ENCODE measurements at regions not wholly inside any gene's neighbourhood (a gene's known extent, or its start where the extent isn't known, plus 50 kb on each side); places are given as distances from the start of the nearest gene placed in this dataset.

DNA sequence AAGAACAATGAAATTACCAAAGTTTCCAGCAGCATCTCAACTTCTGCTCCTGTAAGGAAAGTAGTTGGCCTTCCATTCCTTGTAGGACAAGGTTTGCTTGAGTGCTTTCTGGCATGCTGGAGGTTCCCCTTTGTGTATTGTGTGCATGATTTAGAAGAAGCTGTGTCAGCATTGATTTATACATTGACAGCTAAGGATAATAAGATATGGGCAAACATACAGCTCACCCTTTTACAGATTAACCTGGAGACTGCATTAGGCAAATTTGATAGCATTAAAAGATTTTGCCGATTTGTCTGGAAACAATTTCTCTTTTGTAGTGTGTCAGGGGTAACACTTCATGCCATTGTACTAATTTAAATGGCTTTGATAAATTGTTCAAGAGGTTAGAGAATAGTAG, 221.8 kb upstream of the PACRGL start:
- Histone ChIP-seq H3K36me3 (ENCODE audit: low read depth) (no peaks in the 10 kb centered on the region), H3K4me3 (ENCODE audit: severe bottlenecking) (no peak overlapping the region), H3K4me1 (ENCODE audit: insufficient read depth, poor library complexity, severe bottlenecking) (no peaks in the 10 kb centered on the region), H3K9me3 (ENCODE audit: severe bottlenecking) (no peaks in the 10 kb centered on the region), H3K27ac (ENCODE audit: poor library complexity, severe bottlenecking) (no peak overlapping the region), H3K27me3 (ENCODE audit: insufficient read depth, poor library complexity, severe bottlenecking) (no peaks in the 10 kb centered on the region)
- ATAC-seq (ENCODE audit: low read depth): no peak
- TF ChIP-seq, protein P1, sequence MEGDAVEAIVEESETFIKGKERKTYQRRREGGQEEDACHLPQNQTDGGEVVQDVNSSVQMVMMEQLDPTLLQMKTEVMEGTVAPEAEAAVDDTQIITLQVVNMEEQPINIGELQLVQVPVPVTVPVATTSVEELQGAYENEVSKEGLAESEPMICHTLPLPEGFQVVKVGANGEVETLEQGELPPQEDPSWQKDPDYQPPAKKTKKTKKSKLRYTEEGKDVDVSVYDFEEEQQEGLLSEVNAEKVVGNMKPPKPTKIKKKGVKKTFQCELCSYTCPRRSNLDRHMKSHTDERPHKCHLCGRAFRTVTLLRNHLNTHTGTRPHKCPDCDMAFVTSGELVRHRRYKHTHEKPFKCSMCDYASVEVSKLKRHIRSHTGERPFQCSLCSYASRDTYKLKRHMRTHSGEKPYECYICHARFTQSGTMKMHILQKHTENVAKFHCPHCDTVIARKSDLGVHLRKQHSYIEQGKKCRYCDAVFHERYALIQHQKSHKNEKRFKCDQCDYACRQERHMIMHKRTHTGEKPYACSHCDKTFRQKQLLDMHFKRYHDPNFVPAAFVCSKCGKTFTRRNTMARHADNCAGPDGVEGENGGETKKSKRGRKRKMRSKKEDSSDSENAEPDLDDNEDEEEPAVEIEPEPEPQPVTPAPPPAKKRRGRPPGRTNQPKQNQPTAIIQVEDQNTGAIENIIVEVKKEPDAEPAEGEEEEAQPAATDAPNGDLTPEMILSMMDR (IDR thresholded peaks at IDR 0.05; ENCODE audit: poor library complexity, severe bottlenecking): no peak
- DNase-seq (ENCODE audit: low spot score): no peak

DNA sequence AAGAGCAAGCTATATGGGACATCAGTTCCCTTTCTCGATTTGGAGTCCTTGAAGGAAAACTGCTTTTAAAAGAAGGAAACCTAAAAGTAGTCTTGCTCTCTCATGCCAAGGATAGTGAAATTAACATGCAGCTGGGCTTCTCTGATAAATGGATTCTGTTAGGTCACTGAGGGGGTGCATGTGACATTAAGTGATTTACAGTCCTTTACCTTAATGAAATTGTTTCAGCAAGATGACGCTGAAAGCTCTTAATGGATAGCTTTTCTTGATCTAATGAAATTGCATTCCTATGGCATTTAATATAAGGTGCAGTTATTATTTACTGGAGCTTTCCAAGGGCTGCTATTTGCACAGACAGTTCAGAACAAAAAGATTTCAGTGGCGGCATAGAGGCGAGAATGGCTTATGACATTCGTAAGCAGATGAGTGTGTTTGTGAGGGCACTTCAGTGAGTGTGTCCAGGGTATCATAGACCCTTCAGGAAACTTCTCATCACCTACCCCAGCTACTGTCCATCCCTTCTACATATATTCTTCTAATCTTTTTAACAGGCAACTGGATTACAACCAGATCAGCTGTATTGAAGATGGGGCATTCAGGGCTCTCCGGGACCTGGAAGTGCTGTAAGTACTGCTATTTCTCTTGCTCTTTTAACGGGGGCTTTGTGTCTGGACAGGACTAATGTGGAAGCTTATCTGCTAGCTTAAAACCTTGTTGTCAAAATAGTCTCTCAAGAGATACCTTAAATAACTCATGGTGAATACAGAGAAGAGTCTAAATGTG, 219.9 kb upstream of the PACRGL start:
- TF ChIP-seq, protein P1 (IDR thresholded peaks at IDR 0.05; ENCODE audit: poor library complexity, severe bottlenecking): no peak
- H3K4me1 ChIP-seq (ENCODE audit: insufficient read depth, poor library complexity, severe bottlenecking): no peaks in the 10 kb centered on the region
- no peaks in the 10 kb centered on the region for H3K27me3 ChIP-seq (ENCODE audit: insufficient read depth, poor library complexity, severe bottlenecking)
- ATAC-seq (ENCODE audit: low read depth) (no peak), DNase-seq (ENCODE audit: low spot score) (no peak)
- no peaks in the 10 kb centered on the region for H3K36me3 ChIP-seq (ENCODE audit: low read depth)
- no peaks in the 10 kb centered on the region for H3K9me3 ChIP-seq (ENCODE audit: severe bottlenecking)
- H3K27ac ChIP-seq (ENCODE audit: poor library complexity, severe bottlenecking): no peak overlapping the region
- H3K4me3 ChIP-seq (ENCODE audit: severe bottlenecking): no peak overlapping the region

DNA sequence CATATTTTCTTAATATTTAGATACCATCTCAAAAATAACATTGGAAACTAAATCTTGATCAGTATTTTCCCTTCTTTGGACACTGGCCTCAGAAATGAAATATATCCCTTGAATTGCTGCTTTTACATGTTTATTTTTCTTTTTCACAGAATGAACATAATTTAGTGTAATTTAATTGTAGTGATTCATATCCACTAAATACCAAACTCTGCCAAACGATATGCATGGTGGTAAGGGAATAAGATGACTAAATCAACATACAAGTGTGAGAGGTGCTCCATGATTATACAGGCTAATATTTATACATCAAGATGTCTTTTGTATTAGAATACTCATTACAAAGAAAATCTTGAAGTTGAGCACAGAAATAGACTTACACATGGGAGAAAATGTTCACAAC, 216.8 kb upstream of the PACRGL start:
- H3K27me3 ChIP-seq (ENCODE audit: insufficient read depth, poor library complexity, severe bottlenecking): no peaks in the 10 kb centered on the region
- H3K9me3 ChIP-seq (ENCODE audit: severe bottlenecking): no peaks in the 10 kb centered on the region
- TF ChIP-seq, protein P1 (IDR thresholded peaks at IDR 0.05; ENCODE audit: poor library complexity, severe bottlenecking): no peak
- H3K4me3 ChIP-seq (ENCODE audit: severe bottlenecking): no peak overlapping the region
- peaks cover 7% of the 10 kb centered on the region for H3K4me1 ChIP-seq (ENCODE audit: insufficient read depth, poor library complexity, severe bottlenecking)
- no peak for DNase-seq (ENCODE audit: low spot score)
- no peak overlapping the region for H3K27ac ChIP-seq (ENCODE audit: poor library complexity, severe bottlenecking)
- no peaks in the 10 kb centered on the region for H3K36me3 ChIP-seq (ENCODE audit: low read depth)
- no peak for ATAC-seq (ENCODE audit: low read depth)

DNA sequence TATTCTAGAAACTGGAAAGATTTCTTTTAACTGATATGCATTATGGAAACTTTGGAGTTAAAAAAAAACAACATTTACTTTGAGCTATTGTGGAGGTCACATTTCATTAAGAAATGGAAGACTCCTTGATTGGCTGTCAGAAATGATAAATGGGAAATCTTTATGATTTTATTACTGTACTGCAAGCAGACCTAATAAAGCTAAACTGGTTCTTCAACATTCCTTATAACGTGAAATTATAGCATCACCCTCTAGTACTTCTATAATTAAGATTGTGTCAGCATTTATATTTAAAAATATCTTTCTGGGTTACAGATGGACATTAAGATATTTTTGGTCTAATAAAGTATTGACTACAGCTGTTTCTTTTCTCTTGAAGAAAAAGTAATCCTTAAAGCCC, 213.8 kb upstream of the PACRGL start:
- no peaks in the 10 kb centered on the region for H3K9me3 ChIP-seq (ENCODE audit: severe bottlenecking)
- H3K4me3 ChIP-seq (ENCODE audit: severe bottlenecking): no peak overlapping the region
- H3K4me1 ChIP-seq (ENCODE audit: insufficient read depth, poor library complexity, severe bottlenecking): peaks cover 7% of the 10 kb centered on the region
- H3K27ac ChIP-seq (ENCODE audit: poor library complexity, severe bottlenecking): no peak overlapping the region
- no peaks in the 10 kb centered on the region for H3K36me3 ChIP-seq (ENCODE audit: low read depth)
- TF ChIP-seq, protein P1 (IDR thresholded peaks at IDR 0.05; ENCODE audit: poor library complexity, severe bottlenecking): no peak
- H3K27me3 ChIP-seq (ENCODE audit: insufficient read depth, poor library complexity, severe bottlenecking): no peaks in the 10 kb centered on the region
- DNase-seq (ENCODE audit: low spot score) (no peak), ATAC-seq (ENCODE audit: low read depth) (peak; percentile 25; the same call in 1 of the 3 replicates)

DNA sequence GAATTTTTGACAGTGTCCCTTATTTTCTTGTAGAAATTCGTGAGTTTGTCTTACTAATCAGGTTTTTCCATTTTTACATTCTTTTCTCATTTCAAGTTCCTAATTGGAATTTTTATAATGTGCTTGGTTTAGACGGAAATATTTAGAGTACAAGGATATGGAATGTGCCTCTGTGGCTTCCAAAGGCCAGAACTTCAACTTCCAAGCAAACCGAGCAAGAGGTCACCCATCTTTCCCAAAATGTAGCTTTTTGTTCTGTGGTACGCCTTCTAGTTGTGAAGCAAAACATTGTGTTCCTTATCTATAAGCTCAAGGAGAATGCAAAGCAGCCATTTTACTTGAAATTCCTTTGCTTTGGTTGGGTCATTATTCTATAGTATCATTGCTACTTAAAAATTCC, 212.8 kb upstream of the PACRGL start:
- TF ChIP-seq, protein P1 (IDR thresholded peaks at IDR 0.05; ENCODE audit: poor library complexity, severe bottlenecking): no peak
- H3K4me3 ChIP-seq (ENCODE audit: severe bottlenecking): no peak overlapping the region
- no peaks in the 10 kb centered on the region for H3K27me3 ChIP-seq (ENCODE audit: insufficient read depth, poor library complexity, severe bottlenecking)
- H3K9me3 ChIP-seq (ENCODE audit: severe bottlenecking): no peaks in the 10 kb centered on the region
- peaks cover 7% of the 10 kb centered on the region for H3K4me1 ChIP-seq (ENCODE audit: insufficient read depth, poor library complexity, severe bottlenecking)
- H3K27ac ChIP-seq (ENCODE audit: poor library complexity, severe bottlenecking): no peak overlapping the region
- no peaks in the 10 kb centered on the region for H3K36me3 ChIP-seq (ENCODE audit: low read depth)
- DNase-seq (ENCODE audit: low spot score): no peak
- ATAC-seq (ENCODE audit: low read depth): no peak

All from RWPE2 (cell line).